Endothelial cell (in vitro differentiated cells): ENCODE measurements at regions not wholly inside any gene's neighbourhood (a gene's known extent, or its start where the extent isn't known, plus 50 kb on each side); places are given as distances from the start of the nearest gene placed in this dataset.

Source experiments
- DNase-seq: peaks from one replicate; pipeline ENCODE4 v3.0.0; 2021; ENCODE audit warnings: low spot score
- H3K27ac Mint-ChIP-seq: one replicate; pipeline ENCODE4 v1.8.0; 2021; ENCODE audit warnings: mixed read lengths, inconsistent platforms; ENCODE audit not compliant: unreplicated experiment
- H3K27me3 Mint-ChIP-seq: one replicate; pipeline ENCODE4 v1.8.0; 2021; ENCODE audit warnings: mild to moderate bottlenecking, moderate library complexity, mixed read lengths, inconsistent platforms; ENCODE audit not compliant: unreplicated experiment
- H3K36me3 Mint-ChIP-seq: one replicate; pipeline ENCODE4 v1.8.0; 2021; ENCODE audit warnings: mild to moderate bottlenecking, low read depth, mixed read lengths, inconsistent platforms; ENCODE audit not compliant: unreplicated experiment
- H3K4me1 Mint-ChIP-seq: one replicate; pipeline ENCODE4 v1.8.0; 2021; ENCODE audit warnings: mild to moderate bottlenecking, mixed read lengths, inconsistent platforms; ENCODE audit not compliant: unreplicated experiment
- H3K4me3 Mint-ChIP-seq: one replicate; pipeline ENCODE4 v1.8.0; 2021; ENCODE audit warnings: mild to moderate bottlenecking, mixed read lengths, inconsistent platforms; ENCODE audit not compliant: unreplicated experiment
- H3K9me3 Mint-ChIP-seq: one replicate; pipeline ENCODE4 v1.8.0; 2021; ENCODE audit warnings: mixed read lengths, inconsistent platforms; ENCODE audit not compliant: unreplicated experiment
- CTCF ChIP-seq: fragments of 200-600 bp; sonication (generic); IDR thresholded peaks from one replicate; pipeline ENCODE4 v1.5.0; 2021; ENCODE audit warnings: antibody characterized with exemption; ENCODE audit not compliant: unreplicated experiment

GRCh38 chr11:76607431-76607830, 63.1 kb downstream of the LRRC32 start:
- no peak for TF ChIP-seq CTCF
- Mint-ChIP-seq H3K4me3 (no peak overlapping the region), H3K4me1 (peaks cover 19% of the 10 kb centered on the region), H3K27ac (peak overlapping the region; percentile 37), H3K36me3 (peaks cover 9% of the 10 kb centered on the region), H3K27me3 (peaks cover 4% of the 10 kb centered on the region), H3K9me3 (no peaks in the 10 kb centered on the region)
- DNase-seq = no peak

DNA sequence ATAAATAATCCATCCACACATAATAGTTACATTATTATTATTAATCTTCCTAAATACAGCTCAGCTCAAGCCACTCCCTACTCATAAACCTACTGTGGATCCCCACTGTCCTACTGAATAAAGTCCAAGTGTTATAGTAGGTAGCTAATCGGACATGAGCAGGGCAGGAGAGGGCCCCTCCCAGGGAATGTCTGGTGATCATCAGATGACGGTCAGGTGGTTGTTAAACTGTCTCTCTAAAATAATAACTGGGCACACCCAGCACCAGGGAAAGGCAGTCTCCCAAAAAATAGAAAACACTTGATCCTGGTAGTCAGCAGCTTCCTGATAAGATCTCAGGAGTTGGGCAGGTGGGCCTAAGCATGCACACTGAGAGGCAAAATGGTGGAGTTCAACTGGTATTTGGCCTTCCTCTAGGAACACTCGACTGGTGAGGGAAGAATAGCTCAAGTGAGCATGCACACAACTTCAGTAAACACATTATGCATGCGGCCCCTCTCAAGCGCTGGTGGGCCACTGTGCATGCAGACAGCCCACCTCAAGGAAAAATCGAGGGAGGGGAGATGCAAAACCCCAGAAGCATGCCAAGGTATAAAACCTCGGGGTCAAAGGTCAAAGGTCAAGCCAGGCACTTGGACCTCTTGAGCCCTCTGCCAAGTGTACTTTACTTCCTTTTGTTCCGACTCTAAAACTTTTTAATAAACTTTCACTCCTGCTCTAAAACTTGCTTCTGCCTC, 65.0 kb downstream of the LRRC32 start:
- Mint-ChIP-seq H3K27ac (no peak overlapping the region), H3K4me3 (no peak overlapping the region), H3K9me3 (no peaks in the 10 kb centered on the region), H3K36me3 (peaks cover 9% of the 10 kb centered on the region), H3K27me3 (peaks cover 4% of the 10 kb centered on the region), H3K4me1 (peaks cover 15% of the 10 kb centered on the region)
- no peak for TF ChIP-seq CTCF
- no peak for DNase-seq

DNA sequence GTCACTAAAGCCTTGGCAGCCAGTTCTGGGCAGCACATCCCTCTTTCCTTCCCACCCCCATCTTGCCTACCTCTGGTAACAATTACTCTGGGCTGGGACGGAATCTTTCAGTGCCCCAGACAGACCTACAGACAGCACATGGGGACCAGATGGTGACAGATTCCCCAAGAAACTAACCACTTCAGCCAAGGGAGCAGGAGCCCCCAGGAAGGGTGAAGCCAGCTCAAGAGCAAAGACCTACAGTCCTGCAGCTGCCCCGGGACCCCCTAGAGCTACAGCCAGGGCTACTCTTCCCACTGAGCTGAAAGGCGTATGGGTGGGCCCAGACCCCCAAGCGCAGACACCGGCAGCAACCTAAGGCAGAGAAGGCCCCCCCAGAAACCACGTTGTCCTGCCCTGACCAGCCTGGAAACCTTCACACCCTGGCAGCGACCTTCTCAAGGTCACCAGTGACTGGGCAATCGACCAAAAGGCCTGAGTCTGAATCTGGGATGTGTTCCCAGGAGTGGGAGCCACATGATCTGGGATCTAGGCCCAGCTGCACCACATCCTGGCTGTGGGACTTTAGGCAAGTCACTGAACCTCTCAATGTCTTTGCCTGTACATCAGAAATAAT, 65.8 kb downstream of the LRRC32 start:
- Mint-ChIP-seq H3K4me1 (peaks cover 7% of the 10 kb centered on the region), H3K27ac (no peak overlapping the region), H3K36me3 (peaks cover 9% of the 10 kb centered on the region), H3K27me3 (peaks cover 4% of the 10 kb centered on the region), H3K9me3 (no peaks in the 10 kb centered on the region), H3K4me3 (peak overlapping the region; percentile 42)
- DNase-seq = no peak
- TF ChIP-seq CTCF = no peak

DNA sequence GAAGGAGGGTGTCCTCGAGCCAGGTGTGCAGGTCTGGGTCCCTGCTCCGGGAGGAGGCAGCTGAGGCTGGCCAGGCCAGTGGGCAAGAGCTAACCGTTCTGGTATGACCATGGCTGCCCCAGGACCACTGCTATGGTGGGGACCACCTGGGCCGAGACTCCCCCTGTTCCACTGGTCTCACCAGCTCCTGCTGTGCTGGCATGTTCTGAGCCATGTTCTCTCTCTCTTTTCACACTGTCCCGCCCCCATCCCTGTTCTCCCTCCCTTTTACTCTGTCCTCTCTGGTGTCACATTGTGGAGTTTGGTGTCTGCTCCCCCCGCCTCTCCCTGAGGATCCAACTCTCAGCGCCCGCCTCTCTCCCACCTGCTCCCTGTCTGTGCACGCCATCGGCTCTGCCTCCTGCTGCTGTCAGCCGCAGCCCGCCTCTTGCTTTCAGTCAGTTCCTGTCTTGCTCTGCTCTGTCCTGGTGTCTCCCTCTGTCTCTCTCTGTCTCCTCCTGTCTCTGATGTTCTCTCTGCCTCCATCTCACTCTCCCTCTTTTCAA, 66.4 kb downstream of the LRRC32 start:
- H3K27ac Mint-ChIP-seq = no peak overlapping the region
- H3K4me1 Mint-ChIP-seq = peaks cover 7% of the 10 kb centered on the region
- peaks cover 9% of the 10 kb centered on the region for H3K36me3 Mint-ChIP-seq
- H3K27me3 Mint-ChIP-seq = peaks cover 4% of the 10 kb centered on the region
- peak overlapping the region; percentile 42 for H3K4me3 Mint-ChIP-seq
- TF ChIP-seq CTCF = no peak
- H3K9me3 Mint-ChIP-seq = no peaks in the 10 kb centered on the region
- DNase-seq = no peak

- Mint-ChIP-seq H3K27ac (no peak overlapping the region), H3K4me1 (peaks cover 7% of the 10 kb centered on the region), H3K9me3 (no peaks in the 10 kb centered on the region), H3K36me3 (peaks cover 9% of the 10 kb centered on the region), H3K4me3 (no peak overlapping the region), H3K27me3 (peaks cover 7% of the 10 kb centered on the region)
- no peak for DNase-seq
- TF ChIP-seq CTCF = no peak
These were observed 67.3 kb downstream of the LRRC32 start for GRCh38 chr11:76603202-76603601.
